HepG2 (cell line): ENCODE measurements at regions not wholly inside any gene's neighbourhood (a gene's known extent, or its start where the extent isn't known, plus 50 kb on each side); places are given as distances from the start of the nearest gene placed in this dataset.

Source experiments
- GFI1 ChIP-seq: sonication (generic); formaldehyde crosslinking; IDR thresholded peaks from 2 replicates; pipeline ENCODE4 v1.5.0; 2020; ENCODE audit warnings: missing genetic modification reagents, mild to moderate bottlenecking, borderline replicate concordance
- IRF2 ChIP-seq: IDR thresholded peaks from 2 replicates; pipeline ENCODE4 v1.6.1; 2018; ENCODE audit warnings: missing genetic modification reagents, missing compliant biosample characterization
- KMT2B ChIP-seq: IDR thresholded peaks from 2 replicates; pipeline ENCODE4 v1.6.1; 2016; ENCODE audit warnings: missing genetic modification reagents, missing compliant biosample characterization
- MIXL1 ChIP-seq: IDR thresholded peaks from 2 replicates; pipeline ENCODE4 v1.6.1; 2016
- NCOA1 ChIP-seq: sonication (generic); formaldehyde crosslinking; IDR thresholded peaks from 2 replicates; pipeline ENCODE4 v1.9.0; 2021; ENCODE audit warnings: missing genetic modification reagents
- NCOR1 ChIP-seq: fragments of 200-600 bp; sonication (generic); IDR thresholded peaks from 2 replicates; pipeline ENCODE4 v1.7.0; 2017; ENCODE audit warnings: antibody characterized with exemption, low read length, borderline replicate concordance
- NFKBIZ ChIP-seq: IDR thresholded peaks from 2 replicates; pipeline ENCODE4 v1.6.1; 2018; ENCODE audit warnings: missing genetic modification reagents, missing compliant biosample characterization
- SP2 ChIP-seq: sonication (generic); formaldehyde crosslinking; IDR thresholded peaks from 2 replicates; pipeline ENCODE4 v1.5.1; 2020; ENCODE audit warnings: mild to moderate bottlenecking, missing genetic modification reagents
- SRSF4 ChIP-seq: fragments of 200-400 bp; formaldehyde crosslinking; IDR thresholded peaks from one replicate; pipeline ENCODE4 v1.6.1; 2018; ENCODE audit warnings: mild to moderate bottlenecking, low read depth, low read length, moderate library complexity; ENCODE audit not compliant: poor library complexity, severe bottlenecking
- WIZ ChIP-seq: sonication (generic); formaldehyde crosslinking; IDR thresholded peaks from 2 replicates; pipeline ENCODE4 v1.5.1; 2020; ENCODE audit warnings: mild to moderate bottlenecking, missing genetic modification reagents
- ZNF10 ChIP-seq: sonication (generic); formaldehyde crosslinking; IDR thresholded peaks from 2 replicates; pipeline ENCODE4 v1.4.0; 2020; ENCODE audit warnings: mild to moderate bottlenecking, low read depth, missing genetic modification reagents, borderline replicate concordance
- ZNF230 ChIP-seq: sonication (generic); formaldehyde crosslinking; IDR thresholded peaks from 2 replicates; pipeline ENCODE4 v1.4.0; 2020; ENCODE audit warnings: mild to moderate bottlenecking, missing genetic modification reagents
- ZNF768 ChIP-seq: sonication (generic); formaldehyde crosslinking; IDR thresholded peaks from 2 replicates; pipeline ENCODE4 v1.4.0; 2020; ENCODE audit warnings: missing genetic modification reagents
- TF ChIP-seq, protein P1 (sequence below): sonication (generic); formaldehyde crosslinking; IDR thresholded peaks from 2 replicates; pipeline ENCODE4 v1.5.0; 2020; ENCODE audit warnings: missing genetic modification reagents
- TF ChIP-seq, protein P2 (sequence below), 2 experiments: sonication (generic) in 1 of 2; formaldehyde crosslinking in 1 of 2; IDR thresholded peaks; 2 replicates each; pipeline versions ENCODE4 v1.4.0 to v1.6.1; 2016 to 2020; ENCODE audit warnings: borderline replicate concordance in 1 of 2, low read depth in 1 of 2, mild to moderate bottlenecking in 1 of 2, missing genetic modification reagents in 1 of 2
- TF ChIP-seq, protein P3 (sequence below): sonication (generic); formaldehyde crosslinking; IDR thresholded peaks from 2 replicates; pipeline ENCODE4 v1.4.0; 2020; ENCODE audit warnings: mild to moderate bottlenecking, missing genetic modification reagents

DNA sequence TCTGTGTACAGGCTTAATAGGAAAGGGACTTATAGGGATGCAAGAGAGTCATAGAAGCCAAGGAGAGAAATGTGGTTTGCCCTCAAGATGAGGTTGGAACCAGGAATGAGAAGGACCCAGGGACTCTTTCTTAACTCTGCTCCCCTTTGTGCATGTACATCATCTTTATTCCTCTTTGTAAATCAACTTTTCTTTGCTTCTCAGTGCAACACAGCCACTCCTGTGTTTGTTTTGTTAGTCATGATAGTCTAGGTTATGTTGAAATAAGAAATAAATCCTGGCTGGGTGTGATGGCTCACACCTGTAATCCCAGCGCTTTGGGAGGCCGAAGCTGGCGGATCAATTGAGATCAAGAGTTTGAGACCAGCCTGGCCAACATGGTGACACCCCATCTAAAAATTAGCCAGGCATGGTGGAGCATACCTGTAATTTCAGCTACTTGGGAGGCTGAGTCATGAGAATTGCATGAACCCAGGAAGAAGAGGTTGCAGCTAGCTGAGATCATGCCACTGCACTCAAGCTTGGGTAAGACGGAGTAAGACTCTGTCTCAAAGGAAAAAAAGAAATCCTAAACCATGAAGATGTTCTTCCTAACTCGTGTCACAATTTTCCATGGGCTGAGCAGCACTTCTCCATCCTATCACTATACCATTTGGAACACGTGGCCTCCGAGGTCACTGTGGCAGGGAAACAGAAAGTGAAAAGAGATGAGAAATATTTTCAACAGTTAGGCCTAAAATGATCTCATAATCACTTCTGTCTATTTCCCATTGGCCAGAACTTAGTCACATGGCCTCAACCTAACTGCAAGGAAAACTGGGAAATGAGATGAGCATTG lies 73.0 kb upstream of the TMEM17 start (continued):
- TF ChIP-seq, protein P1, sequence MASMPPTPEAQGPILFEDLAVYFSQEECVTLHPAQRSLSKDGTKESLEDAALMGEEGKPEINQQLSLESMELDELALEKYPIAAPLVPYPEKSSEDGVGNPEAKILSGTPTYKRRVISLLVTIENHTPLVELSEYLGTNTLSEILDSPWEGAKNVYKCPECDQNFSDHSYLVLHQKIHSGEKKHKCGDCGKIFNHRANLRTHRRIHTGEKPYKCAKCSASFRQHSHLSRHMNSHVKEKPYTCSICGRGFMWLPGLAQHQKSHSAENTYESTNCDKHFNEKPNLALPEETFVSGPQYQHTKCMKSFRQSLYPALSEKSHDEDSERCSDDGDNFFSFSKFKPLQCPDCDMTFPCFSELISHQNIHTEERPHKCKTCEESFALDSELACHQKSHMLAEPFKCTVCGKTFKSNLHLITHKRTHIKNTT (CRISPR knock-in tag): no peak
- no peak for TF ChIP-seq SRSF4
- TF ChIP-seq NFKBIZ (CRISPR knock-in tag): no peak
- no peak for TF ChIP-seq SP2 (CRISPR knock-in tag)
- TF ChIP-seq NCOR1: no peak
- TF ChIP-seq, protein P2, sequence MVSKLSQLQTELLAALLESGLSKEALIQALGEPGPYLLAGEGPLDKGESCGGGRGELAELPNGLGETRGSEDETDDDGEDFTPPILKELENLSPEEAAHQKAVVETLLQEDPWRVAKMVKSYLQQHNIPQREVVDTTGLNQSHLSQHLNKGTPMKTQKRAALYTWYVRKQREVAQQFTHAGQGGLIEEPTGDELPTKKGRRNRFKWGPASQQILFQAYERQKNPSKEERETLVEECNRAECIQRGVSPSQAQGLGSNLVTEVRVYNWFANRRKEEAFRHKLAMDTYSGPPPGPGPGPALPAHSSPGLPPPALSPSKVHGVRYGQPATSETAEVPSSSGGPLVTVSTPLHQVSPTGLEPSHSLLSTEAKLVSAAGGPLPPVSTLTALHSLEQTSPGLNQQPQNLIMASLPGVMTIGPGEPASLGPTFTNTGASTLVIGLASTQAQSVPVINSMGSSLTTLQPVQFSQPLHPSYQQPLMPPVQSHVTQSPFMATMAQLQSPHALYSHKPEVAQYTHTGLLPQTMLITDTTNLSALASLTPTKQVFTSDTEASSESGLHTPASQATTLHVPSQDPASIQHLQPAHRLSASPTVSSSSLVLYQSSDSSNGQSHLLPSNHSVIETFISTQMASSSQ (IDR thresholded peaks at IDR 0.05; ENCODE audit: low read depth): no peak
- TF ChIP-seq, protein P2 (CRISPR knock-in tag; IDR thresholded peaks at IDR 0.05; ENCODE audit: borderline replicate concordance): no peak
- no peak for TF ChIP-seq ZNF10
- no peak for TF ChIP-seq GFI1
- no peak for TF ChIP-seq MIXL1 (CRISPR knock-in tag)
- no peak for TF ChIP-seq ZNF230
- TF ChIP-seq IRF2: 0 out of 2 replicates have a peak, but pooled peaks have one; percentile 29
- TF ChIP-seq, protein P3, sequence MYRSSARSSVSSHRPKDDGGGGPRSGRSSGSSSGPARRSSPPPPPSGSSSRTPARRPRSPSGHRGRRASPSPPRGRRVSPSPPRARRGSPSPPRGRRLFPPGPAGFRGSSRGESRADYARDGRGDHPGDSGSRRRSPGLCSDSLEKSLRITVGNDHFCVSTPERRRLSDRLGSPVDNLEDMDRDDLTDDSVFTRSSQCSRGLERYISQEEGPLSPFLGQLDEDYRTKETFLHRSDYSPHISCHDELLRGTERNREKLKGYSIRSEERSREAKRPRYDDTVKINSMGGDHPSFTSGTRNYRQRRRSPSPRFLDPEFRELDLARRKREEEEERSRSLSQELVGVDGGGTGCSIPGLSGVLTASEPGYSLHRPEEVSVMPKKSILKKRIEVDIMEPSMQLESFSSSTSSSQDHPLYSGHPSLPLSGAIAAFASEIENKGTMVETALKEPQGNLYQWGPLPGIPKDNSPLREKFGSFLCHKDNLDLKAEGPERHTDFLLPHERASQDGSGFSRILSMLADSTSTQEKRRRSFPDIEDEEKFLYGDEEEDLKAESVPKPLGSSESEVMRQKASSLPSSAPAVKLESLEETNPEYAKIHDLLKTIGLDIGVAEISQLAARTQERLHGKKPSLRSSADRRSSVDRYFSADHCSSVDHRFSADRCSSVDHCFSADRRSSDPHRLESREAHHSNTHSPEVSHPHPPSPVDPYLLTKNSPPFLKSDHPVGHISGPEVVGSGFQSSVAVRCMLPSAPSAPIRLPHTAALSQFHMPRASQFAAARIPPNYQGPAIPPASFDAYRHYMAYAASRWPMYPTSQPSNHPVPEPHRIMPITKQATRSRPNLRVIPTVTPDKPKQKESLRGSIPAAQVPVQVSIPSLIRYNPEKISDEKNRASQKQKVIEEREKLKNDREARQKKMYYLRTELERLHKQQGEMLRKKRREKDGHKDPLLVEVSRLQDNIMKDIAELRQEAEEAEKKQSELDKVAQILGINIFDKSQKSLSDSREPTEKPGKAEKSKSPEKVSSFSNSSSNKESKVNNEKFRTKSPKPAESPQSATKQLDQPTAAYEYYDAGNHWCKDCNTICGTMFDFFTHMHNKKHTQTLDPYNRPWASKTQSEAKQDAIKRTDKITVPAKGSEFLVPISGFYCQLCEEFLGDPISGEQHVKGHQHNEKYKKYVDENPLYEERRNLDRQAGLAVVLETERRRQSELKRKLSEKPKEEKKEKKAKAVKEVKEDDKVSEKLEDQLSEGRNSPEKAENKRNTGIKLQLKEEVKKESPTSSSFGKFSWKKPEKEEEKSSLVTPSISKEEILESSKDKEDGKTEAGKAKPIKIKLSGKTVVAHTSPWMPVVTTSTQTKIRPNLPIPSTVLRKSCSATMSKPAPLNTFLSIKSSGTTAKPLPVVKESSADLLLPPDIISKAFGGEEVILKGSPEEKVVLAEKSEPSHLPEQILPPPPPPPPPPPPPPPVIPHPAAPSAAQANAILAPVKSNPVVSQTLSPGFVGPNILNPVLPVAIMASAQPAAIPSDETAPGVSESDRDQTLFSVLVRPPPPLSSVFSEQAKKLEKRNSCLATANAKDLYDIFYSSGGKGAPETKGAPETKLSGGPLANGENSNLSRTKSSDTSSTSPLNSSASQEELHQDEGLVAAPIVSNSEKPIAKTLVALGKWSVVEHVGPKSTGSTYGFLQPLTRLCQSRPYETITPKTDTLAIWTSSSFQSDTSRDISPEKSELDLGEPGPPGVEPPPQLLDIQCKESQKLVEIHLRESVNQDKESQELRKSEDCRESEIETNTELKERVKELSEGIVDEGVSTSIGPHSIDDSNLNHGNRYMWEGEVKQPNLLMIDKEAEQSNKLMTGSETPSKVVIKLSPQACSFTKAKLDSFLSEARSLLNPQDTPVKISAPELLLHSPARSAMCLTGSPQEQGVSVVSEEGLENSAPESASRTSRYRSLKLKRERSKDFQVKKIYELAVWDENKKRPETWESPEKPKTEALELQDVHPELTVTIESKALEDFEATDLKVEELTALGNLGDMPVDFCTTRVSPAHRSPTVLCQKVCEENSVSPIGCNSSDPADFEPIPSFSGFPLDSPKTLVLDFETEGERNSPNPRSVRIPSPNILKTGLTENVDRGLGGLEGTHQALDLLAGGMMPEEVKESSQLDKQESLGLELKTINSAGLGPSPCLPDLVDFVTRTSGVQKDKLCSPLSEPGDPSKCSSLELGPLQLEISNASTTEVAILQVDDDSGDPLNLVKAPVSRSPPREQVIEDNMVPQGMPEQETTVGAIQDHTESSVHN (CRISPR knock-in tag): no peak
- TF ChIP-seq NCOA1: no peak
- TF ChIP-seq KMT2B (CRISPR knock-in tag): no peak
- TF ChIP-seq WIZ (CRISPR knock-in tag): no peak
- TF ChIP-seq ZNF768 (CRISPR knock-in tag): no peak
